Pons (tissue), 1 donor: ENCODE measurements at regions not wholly inside any gene's neighbourhood (a gene's known extent, or its start where the extent isn't known, plus 50 kb on each side); places are given as distances from the start of the nearest gene placed in this dataset.
A peak's percentile ranks its signal among the peaks of the same experiment; 100 is the strongest.
"Not testable (repeated sequence)": the region's sequence is repeated elsewhere in the genome, so short reads cannot be mapped to it uniquely, and the experiment has no call there.

Experiments
- DNase-seq: peaks from one replicate; pipeline ENCODE4 v3.0.0-alpha.2; 2016; ENCODE audit warnings: low spot score

- no peak for DNase-seq
Measured at GRCh38 chr20:5492937-5493336, 117.9 kb downstream of the GPCPD1 start.

- no peak for DNase-seq
Measured at GRCh38 chr20:5491455-5491854, 119.4 kb downstream of the GPCPD1 start.

GRCh38 chr20:5489601-5490000, 121.2 kb downstream of the GPCPD1 start:
- no peak for DNase-seq

- peak; percentile 8 for DNase-seq
Measured at GRCh38 chr20:5488823-5489222, 122.0 kb downstream of the GPCPD1 start.

GRCh38 chr20:5486377-5487054, 124.3 kb downstream of the GPCPD1 start:
- no peak for DNase-seq

- no peak for DNase-seq
Measured at GRCh38 chr20:5484926-5485325, 125.9 kb downstream of the GPCPD1 start.

- no peak for DNase-seq
Measured at GRCh38 chr20:5484346-5484745, 126.5 kb downstream of the GPCPD1 start.

- no peak for DNase-seq
Measured at GRCh38 chr20:5482791-5483190, 128.0 kb downstream of the GPCPD1 start.

- no peak for DNase-seq
Measured at GRCh38 chr20:5481872-5482271, 128.9 kb downstream of the GPCPD1 start.

- no peak for DNase-seq
Measured at GRCh38 chr20:5480824-5481600, 129.8 kb downstream of the GPCPD1 start.

GRCh38 chr20:5474646-5475550, 135.9 kb downstream of the GPCPD1 start:
- peak; percentile 28 for DNase-seq

GRCh38 chr20:5471866-5472265, 138.9 kb downstream of the GPCPD1 start:
- not testable (repeated sequence) for DNase-seq

- DNase-seq = no peak
Measured at GRCh38 chr20:5471368-5471767, 139.4 kb downstream of the GPCPD1 start.

GRCh38 chr20:5470943-5471342, 139.9 kb downstream of the GPCPD1 start:
- no peak for DNase-seq

- DNase-seq = no peak
Measured at GRCh38 chr20:5470458-5470857, 140.3 kb downstream of the GPCPD1 start.

- DNase-seq = no peak
Measured at GRCh38 chr20:5469111-5469510, 141.7 kb downstream of the GPCPD1 start.

GRCh38 chr20:5467086-5467485, 143.7 kb downstream of the GPCPD1 start:
- DNase-seq = no peak

GRCh38 chr20:5465604-5465927, 145.2 kb downstream of the GPCPD1 start:
- no peak for DNase-seq

GRCh38 chr20:5464901-5465603, 145.8 kb downstream of the GPCPD1 start:
- DNase-seq = no peak

GRCh38 chr20:5463007-5463686, 146.4 kb upstream of the PROKR2 start:
- no peak for DNase-seq

- DNase-seq = not testable (repeated sequence)
Measured at GRCh38 chr20:5453745-5454144, 137.0 kb upstream of the PROKR2 start.
